GM12878 (cell line): ENCODE measurements at regions not wholly inside any gene's neighbourhood (a gene's known extent, or its start where the extent isn't known, plus 50 kb on each side); places are given as distances from the start of the nearest gene placed in this dataset.

Experiments
- CREB1 ChIP-seq: IDR thresholded peaks from 2 replicates; pipeline ENCODE4 v1.6.1; 2012; ENCODE audit warnings: low read depth, mild to moderate bottlenecking, inconsistent platforms
- CUX1 ChIP-seq: IDR thresholded peaks from 2 replicates; pipeline ENCODE4 v1.6.1; 2012; ENCODE audit warnings: improper control_type of control experiment, low read depth, low read length; ENCODE audit not compliant: insufficient replicate concordance
- E4F1 ChIP-seq: fragments of 450-650 bp; IDR thresholded peaks from 2 replicates; pipeline ENCODE4 v1.6.1; 2018; ENCODE audit warnings: borderline replicate concordance, mild to moderate bottlenecking; ENCODE audit not compliant: partially characterized antibody
- EP300 ChIP-seq, 2 experiments: fragments of 150-350 bp in 1 of 2; IDR thresholded peaks; 2 replicates each; pipeline ENCODE4 v1.6.1; 2011 to 2012; ENCODE audit warnings: low read depth in 2 of 2, low read length in 2 of 2, borderline replicate concordance in 1 of 2, improper control_type of control experiment in 1 of 2, inconsistent platforms in 1 of 2; ENCODE audit not compliant: control insufficient read depth in 1 of 2
- JUNB ChIP-seq: IDR thresholded peaks from 2 replicates; pipeline ENCODE4 v1.6.1; 2016; ENCODE audit warnings: antibody characterized with exemption, mild to moderate bottlenecking
- MEF2A ChIP-seq: IDR thresholded peaks from 2 replicates; pipeline ENCODE4 v1.6.1; 2011; ENCODE audit warnings: low read depth, mild to moderate bottlenecking, low read length, moderate library complexity; ENCODE audit not compliant: insufficient read depth
- MTA2 ChIP-seq: fragments of 450-650 bp; IDR thresholded peaks from 2 replicates; pipeline ENCODE4 v1.6.1; 2016; ENCODE audit warnings: low read depth, mild to moderate bottlenecking, moderate library complexity
- RAD21 ChIP-seq: IDR thresholded peaks from 2 replicates; pipeline ENCODE4 v1.6.1; 2011; ENCODE audit warnings: mild to moderate bottlenecking, low read depth, low read length, moderate library complexity; ENCODE audit not compliant: insufficient read depth

GRCh38 chr6:119547024-119547423 is 197.5 kb upstream of the MAN1A1 start (continued):
- TF ChIP-seq E4F1 (no peak), MEF2A (no peak), CREB1 (no peak), EP300 (IDR thresholded peaks at IDR 0.05; ENCODE audit: borderline replicate concordance in 1 of 2, control insufficient read depth in 1 of 2, low read depth in 2 of 2, low read length in 2 of 2) (no peak), CUX1 (no peak), MTA2 (no peak), RAD21 (no peak), JUNB (no peak)
